ENCODE measurements at regions not wholly inside any gene's neighbourhood (a gene's known extent, or its start where the extent isn't known, plus 50 kb on each side); places are given as distances from the start of the nearest gene placed in this dataset.

DNA sequence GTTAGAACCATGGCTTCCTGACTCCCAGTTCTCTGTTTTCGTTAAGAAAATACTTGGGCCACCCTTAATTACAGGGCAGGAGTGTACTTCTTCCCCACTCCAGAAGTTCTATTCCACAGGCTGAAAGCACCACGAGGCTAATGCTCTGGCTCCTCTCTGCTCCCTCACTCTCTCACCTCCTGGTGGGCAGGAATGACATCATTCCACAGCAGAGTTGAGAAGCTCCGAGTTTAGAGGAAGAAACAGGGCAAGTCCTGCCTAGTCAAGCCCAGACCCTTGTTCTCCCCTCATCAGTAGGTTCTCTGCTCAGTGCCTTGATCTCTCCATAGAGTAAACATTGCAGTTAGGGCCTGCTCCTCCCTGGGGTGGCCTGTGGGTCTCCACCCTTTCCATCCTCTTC lies 343.8 kb upstream of the CLNK start:
- TF ChIP-seq, protein P1, sequence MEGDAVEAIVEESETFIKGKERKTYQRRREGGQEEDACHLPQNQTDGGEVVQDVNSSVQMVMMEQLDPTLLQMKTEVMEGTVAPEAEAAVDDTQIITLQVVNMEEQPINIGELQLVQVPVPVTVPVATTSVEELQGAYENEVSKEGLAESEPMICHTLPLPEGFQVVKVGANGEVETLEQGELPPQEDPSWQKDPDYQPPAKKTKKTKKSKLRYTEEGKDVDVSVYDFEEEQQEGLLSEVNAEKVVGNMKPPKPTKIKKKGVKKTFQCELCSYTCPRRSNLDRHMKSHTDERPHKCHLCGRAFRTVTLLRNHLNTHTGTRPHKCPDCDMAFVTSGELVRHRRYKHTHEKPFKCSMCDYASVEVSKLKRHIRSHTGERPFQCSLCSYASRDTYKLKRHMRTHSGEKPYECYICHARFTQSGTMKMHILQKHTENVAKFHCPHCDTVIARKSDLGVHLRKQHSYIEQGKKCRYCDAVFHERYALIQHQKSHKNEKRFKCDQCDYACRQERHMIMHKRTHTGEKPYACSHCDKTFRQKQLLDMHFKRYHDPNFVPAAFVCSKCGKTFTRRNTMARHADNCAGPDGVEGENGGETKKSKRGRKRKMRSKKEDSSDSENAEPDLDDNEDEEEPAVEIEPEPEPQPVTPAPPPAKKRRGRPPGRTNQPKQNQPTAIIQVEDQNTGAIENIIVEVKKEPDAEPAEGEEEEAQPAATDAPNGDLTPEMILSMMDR (IDR thresholded peaks at IDR 0.05) = no peak
- no peak for TF ChIP-seq POLR2A (IDR thresholded peaks at IDR 0.05)
